NT2/D1 (cell line): ENCODE measurements at regions not wholly inside any gene's neighbourhood (a gene's known extent, or its start where the extent isn't known, plus 50 kb on each side); places are given as distances from the start of the nearest gene placed in this dataset.

Source experiments
- YY1 ChIP-seq: IDR thresholded peaks from 2 replicates; pipeline ENCODE4 v1.6.1; 2011; ENCODE audit not compliant: insufficient read length, insufficient read depth
- ZNF274 ChIP-seq: IDR thresholded peaks from 2 replicates; pipeline ENCODE4 v1.6.1; 2011; ENCODE audit warnings: mild to moderate bottlenecking, low read depth, low read length

- no peak for TF ChIP-seq YY1
- no peak for TF ChIP-seq ZNF274
Measured at GRCh38 chr6:134609716-134610261, 291.9 kb upstream of the SGK1 start.
